ENCODE measurements at regions not wholly inside any gene's neighbourhood (a gene's known extent, or its start where the extent isn't known, plus 50 kb on each side); places are given as distances from the start of the nearest gene placed in this dataset.

GRCh38 chr14:104475802-104476201 lies 103.8 kb upstream of the C14orf180 start:
- no peak for TF ChIP-seq POLR2AphosphoS5 (IDR thresholded peaks at IDR 0.05; ENCODE audit: low read depth, low read length)
- TF ChIP-seq CTCF (IDR thresholded peaks at IDR 0.05 in 2 of 3, conservative IDR thresholded peaks at IDR 0.05 in 1 of 3; ENCODE audit: borderline replicate concordance in 1 of 3, insufficient read depth in 1 of 3, low read depth in 2 of 3, low read length in 2 of 3), result no peak
- TF ChIP-seq POLR2A (IDR thresholded peaks at IDR 0.05; ENCODE audit: borderline replicate concordance, extremely low read depth, insufficient read depth, insufficient read length), result no peak
- no peak for TF ChIP-seq EZH2 (IDR thresholded peaks at IDR 0.05)
- no peak for TF ChIP-seq ZNF274 (IDR thresholded peaks at IDR 0.05; ENCODE audit: low read depth, low read length)
- no peak for TF ChIP-seq EGR1 (IDR thresholded peaks at IDR 0.05; ENCODE audit: low read depth)
- no peak for TF ChIP-seq FOSL1 (IDR thresholded peaks at IDR 0.05; ENCODE audit: low read depth)
- no peak for TF ChIP-seq CEBPB (IDR thresholded peaks at IDR 0.05; ENCODE audit: low read depth)
- TF ChIP-seq EZH2phosphoT487 (IDR thresholded peaks at IDR 0.05; ENCODE audit: borderline replicate concordance), result no peak
- TF ChIP-seq TCF7L2 (IDR thresholded peaks at IDR 0.05; ENCODE audit: borderline replicate concordance, extremely low read depth, insufficient read depth, insufficient read length), result no peak
- TF ChIP-seq JUND (IDR thresholded peaks at IDR 0.05), result no peak
- TF ChIP-seq SP1 (IDR thresholded peaks at IDR 0.05; ENCODE audit: low read depth), result no peak
- TF ChIP-seq RAD21 (IDR thresholded peaks at IDR 0.05; ENCODE audit: low read depth), result no peak
- TF ChIP-seq ZBTB33 (IDR thresholded peaks at IDR 0.05; ENCODE audit: extremely low read depth, insufficient replicate concordance, low read length), result no peak
